PFSK-1 (cell line): ENCODE measurements at regions not wholly inside any gene's neighbourhood (a gene's known extent, or its start where the extent isn't known, plus 50 kb on each side); places are given as distances from the start of the nearest gene placed in this dataset.

Experiments used
- FOXP2 ChIP-seq: optimal IDR thresholded peaks from 2 replicates; pipeline ENCODE3; 2011; ENCODE audit warnings: borderline replicate concordance, control low read depth, inconsistent platforms; ENCODE audit not compliant: insufficient read depth; ENCODE audit errors: extremely low read length, extremely low read depth
- POLR2AphosphoS5 ChIP-seq: IDR thresholded peaks from 2 replicates; pipeline ENCODE4 v1.6.1; 2012; ENCODE audit warnings: low read depth, mild to moderate bottlenecking, control low read depth, low read length, moderate library complexity
- SIN3A ChIP-seq: IDR thresholded peaks from 2 replicates; pipeline ENCODE4 v1.6.1; 2012; ENCODE audit warnings: mild to moderate bottlenecking, low read length, moderate library complexity, borderline replicate concordance; ENCODE audit not compliant: insufficient read depth
- TAF1 ChIP-seq: IDR thresholded peaks from 2 replicates; pipeline ENCODE4 v1.6.1; 2012; ENCODE audit warnings: low read length, control low read depth, borderline replicate concordance; ENCODE audit not compliant: insufficient read depth
- TF ChIP-seq, protein P1 (sequence below), 2 experiments: IDR thresholded peaks; 2 replicates each; pipeline versions ENCODE4 v1.6.1 to v1.8.0; 2011 to 2012; ENCODE audit warnings: low read depth in 2 of 2, low read length in 2 of 2, control low read depth in 1 of 2, inconsistent platforms in 1 of 2, mild to moderate bottlenecking in 1 of 2, moderate library complexity in 1 of 2; ENCODE audit not compliant: insufficient read depth in 1 of 2

DNA sequence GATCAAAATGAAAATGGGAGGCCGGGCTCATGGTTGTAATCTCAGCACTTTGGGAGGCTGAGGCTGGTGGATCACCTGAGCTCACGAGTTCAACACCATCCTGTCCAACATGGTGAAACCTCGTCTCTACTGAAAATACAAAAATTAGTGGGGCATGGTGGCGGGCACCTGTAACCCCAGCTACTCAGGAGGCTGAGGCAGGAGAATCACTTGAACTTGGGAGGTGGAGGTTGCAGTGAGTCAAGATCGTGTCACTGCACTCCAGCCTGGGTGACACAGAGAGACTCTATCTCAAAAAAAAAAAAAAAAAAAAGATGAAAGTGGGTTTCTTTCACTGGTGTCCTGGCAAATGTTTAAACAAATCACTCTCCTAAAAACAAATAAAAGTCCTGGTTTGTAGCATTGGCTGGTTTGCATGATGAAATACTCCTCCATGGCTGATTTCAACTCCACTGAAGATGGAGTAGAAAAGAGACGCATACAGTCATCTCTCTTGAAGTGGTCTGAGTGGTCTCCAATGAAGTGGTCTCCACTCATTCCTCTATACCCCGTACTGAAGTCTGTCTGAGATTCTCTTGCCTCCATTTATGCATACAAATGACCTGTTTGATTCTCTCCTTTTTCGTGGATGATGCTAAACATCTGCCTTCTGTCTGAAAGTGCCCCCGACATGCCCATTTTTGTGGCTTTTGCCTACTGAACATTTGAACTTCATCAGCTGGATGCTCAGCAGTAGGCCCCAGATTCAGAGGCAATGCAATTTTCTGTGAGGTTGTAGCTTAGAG lies 153.0 kb upstream of the FAM20A start:
- TF ChIP-seq SIN3A (no peak), FOXP2 (no peak), POLR2AphosphoS5 (no peak), TAF1 (no peak)
- TF ChIP-seq, protein P1, sequence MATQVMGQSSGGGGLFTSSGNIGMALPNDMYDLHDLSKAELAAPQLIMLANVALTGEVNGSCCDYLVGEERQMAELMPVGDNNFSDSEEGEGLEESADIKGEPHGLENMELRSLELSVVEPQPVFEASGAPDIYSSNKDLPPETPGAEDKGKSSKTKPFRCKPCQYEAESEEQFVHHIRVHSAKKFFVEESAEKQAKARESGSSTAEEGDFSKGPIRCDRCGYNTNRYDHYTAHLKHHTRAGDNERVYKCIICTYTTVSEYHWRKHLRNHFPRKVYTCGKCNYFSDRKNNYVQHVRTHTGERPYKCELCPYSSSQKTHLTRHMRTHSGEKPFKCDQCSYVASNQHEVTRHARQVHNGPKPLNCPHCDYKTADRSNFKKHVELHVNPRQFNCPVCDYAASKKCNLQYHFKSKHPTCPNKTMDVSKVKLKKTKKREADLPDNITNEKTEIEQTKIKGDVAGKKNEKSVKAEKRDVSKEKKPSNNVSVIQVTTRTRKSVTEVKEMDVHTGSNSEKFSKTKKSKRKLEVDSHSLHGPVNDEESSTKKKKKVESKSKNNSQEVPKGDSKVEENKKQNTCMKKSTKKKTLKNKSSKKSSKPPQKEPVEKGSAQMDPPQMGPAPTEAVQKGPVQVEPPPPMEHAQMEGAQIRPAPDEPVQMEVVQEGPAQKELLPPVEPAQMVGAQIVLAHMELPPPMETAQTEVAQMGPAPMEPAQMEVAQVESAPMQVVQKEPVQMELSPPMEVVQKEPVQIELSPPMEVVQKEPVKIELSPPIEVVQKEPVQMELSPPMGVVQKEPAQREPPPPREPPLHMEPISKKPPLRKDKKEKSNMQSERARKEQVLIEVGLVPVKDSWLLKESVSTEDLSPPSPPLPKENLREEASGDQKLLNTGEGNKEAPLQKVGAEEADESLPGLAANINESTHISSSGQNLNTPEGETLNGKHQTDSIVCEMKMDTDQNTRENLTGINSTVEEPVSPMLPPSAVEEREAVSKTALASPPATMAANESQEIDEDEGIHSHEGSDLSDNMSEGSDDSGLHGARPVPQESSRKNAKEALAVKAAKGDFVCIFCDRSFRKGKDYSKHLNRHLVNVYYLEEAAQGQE (IDR thresholded peaks at IDR 0.05; ENCODE audit: insufficient read depth in 1 of 2, low read depth in 2 of 2, low read length in 2 of 2) = no peak

DNA sequence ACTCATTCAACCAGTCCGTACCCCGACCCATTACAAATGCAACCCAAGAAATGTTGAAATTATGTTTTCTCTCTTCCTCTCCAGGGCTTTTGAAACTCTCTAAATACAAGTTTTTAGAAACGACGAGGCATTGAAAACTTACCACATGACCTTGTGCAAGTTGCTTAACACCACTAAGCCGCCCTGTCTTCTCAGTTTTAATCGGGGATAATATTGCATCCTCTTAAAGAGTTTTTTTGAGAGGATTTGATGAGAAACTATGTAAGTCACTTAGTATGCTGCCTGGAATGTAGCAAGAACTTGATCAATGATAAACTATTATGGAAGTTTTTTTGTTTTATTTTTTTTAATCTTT lies 149.0 kb upstream of the FAM20A start:
- TF ChIP-seq, protein P1 (IDR thresholded peaks at IDR 0.05; ENCODE audit: insufficient read depth in 1 of 2, low read depth in 2 of 2, low read length in 2 of 2) = no peak
- no peak for TF ChIP-seq POLR2AphosphoS5
- TF ChIP-seq SIN3A = no peak
- TF ChIP-seq TAF1 = no peak
- TF ChIP-seq FOXP2 = no peak

DNA sequence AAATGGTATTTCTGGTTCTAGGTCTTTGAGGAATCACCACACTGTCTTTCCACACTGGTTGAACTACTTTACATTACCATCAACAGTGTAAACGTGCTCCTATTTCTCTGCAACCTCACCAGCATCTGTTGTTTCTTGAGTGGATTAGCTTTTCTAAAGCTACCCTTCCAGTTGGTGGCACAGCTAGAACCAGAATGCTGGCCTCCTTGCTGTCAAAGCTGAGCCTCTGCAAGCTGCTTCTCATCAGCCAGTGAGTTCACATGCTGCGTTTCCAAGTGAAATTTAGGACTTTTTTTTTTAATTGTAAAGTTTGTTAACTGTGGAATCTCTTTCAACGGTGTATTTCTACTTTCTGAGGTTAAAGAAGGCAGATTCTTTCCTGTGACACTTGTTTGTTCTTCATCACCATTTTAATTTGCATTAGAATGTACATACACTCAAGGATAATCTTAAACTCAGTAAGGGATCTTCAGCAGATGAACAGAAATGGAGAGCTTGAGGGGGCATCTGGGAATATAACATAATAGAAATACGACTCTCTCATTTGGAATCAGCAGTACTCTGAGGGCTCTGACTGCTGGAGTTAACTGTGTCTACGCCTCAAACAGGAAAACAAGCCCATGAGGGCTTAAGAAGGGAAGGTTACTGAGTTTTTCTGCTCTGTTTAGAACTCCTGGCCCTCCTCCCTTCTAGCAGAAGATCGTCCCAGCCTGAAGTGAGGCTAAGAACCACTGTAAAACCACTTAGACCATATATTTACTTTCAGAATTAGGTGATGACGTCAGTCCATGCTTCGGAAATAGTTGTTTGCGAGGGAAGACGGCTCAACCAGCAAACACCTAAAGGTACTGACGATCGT lies 148.4 kb upstream of the FAM20A start:
- TF ChIP-seq, protein P1 (IDR thresholded peaks at IDR 0.05; ENCODE audit: insufficient read depth in 1 of 2, low read depth in 2 of 2, low read length in 2 of 2) = no peak
- TF ChIP-seq SIN3A (no peak), TAF1 (no peak), POLR2AphosphoS5 (no peak), FOXP2 (no peak)

DNA sequence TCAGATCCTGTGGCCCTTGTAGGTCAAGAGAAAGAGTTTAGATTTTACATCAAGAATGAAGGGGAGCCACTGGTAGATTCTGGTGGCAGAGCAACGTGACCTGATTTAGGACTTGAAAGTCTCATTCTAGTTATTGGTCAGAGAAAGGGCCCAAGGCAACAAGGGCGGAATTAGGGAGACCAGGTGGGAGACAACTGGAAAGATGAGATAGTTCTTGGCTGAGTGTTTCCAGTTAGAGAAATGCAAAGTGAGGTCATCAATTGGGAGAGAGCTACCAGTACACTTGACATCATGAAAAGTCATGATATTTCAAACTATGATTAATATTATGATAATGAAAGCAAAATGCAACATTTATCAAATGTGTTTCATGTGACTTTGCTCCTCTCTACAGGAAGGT lies 147.2 kb upstream of the FAM20A start:
- TF ChIP-seq FOXP2 (no peak), POLR2AphosphoS5 (no peak), TAF1 (no peak), SIN3A (no peak)
- TF ChIP-seq, protein P1 (IDR thresholded peaks at IDR 0.05; ENCODE audit: insufficient read depth in 1 of 2, low read depth in 2 of 2, low read length in 2 of 2) = no peak
